GM13976 (cell line): ENCODE measurements at regions not wholly inside any gene's neighbourhood (a gene's known extent, or its start where the extent isn't known, plus 50 kb on each side); places are given as distances from the start of the nearest gene placed in this dataset.

Experiments used
- DNase-seq: peaks from one replicate; pipeline ENCODE4 v3.0.0; 2012; ENCODE audit warnings: low spot score
- CTCF ChIP-seq: IDR thresholded peaks from 2 replicates; pipeline ENCODE4 v1.5.1; 2012; ENCODE audit warnings: borderline replicate concordance, mild to moderate bottlenecking; ENCODE audit not compliant: insufficient read depth; ENCODE audit errors: extremely low read depth, missing control alignments, control extremely low read depth
- in situ Hi-C: fragments of 300-500 bp; cut with MboI; formaldehyde crosslinking; loops from one replicate; pipeline ENCODE4 v1.12.0; 2022; ENCODE audit warnings: low sequenced_read_pairs, mixed read lengths, inconsistent platforms; ENCODE audit not compliant: unreplicated experiment

- no peak for DNase-seq
- in situ Hi-C loops, result no loop called here
- no peak for TF ChIP-seq CTCF
Observed at GRCh38 chr13:99709134-99709533, 207.9 kb downstream of the TM9SF2 start.

GRCh38 chr13:99704390-99704789 lies 203.1 kb downstream of the TM9SF2 start:
- DNase-seq, result no peak
- TF ChIP-seq CTCF, result no peak
- in situ Hi-C loops, result no loop called here

GRCh38 chr13:99703908-99704307 lies 202.6 kb downstream of the TM9SF2 start:
- TF ChIP-seq CTCF, result no peak
- DNase-seq, result no peak
- in situ Hi-C loops, result no loop called here

GRCh38 chr13:99702687-99703319 lies 201.5 kb downstream of the TM9SF2 start:
- no peak for TF ChIP-seq CTCF
- DNase-seq, result no peak
- in situ Hi-C loops, result no loop called here

GRCh38 chr13:99700468-99700867 lies 199.2 kb downstream of the TM9SF2 start:
- in situ Hi-C loops, result no loop called here
- DNase-seq, result no peak
- TF ChIP-seq CTCF, result no peak

- no peak for TF ChIP-seq CTCF
- DNase-seq, result no peak
- in situ Hi-C loops, result no loop called here
Observed at GRCh38 chr13:99698816-99699099, 197.5 kb downstream of the TM9SF2 start.
